ENCODE measurements at regions not wholly inside any gene's neighbourhood (a gene's known extent, or its start where the extent isn't known, plus 50 kb on each side); places are given as distances from the start of the nearest gene placed in this dataset.

GRCh38 chr5:167413506-167413905 is 877.9 kb upstream of the WWC1 start:
- H2BK12ac ChIP-seq (ENCODE audit: low read length): no peak overlapping the region
- no peak overlapping the region for H4K8ac ChIP-seq (ENCODE audit: low read depth, low read length)
- H3K79me2 ChIP-seq (ENCODE audit: control insufficient read depth, insufficient read depth, low read length, poor library complexity): no peaks in the 10 kb centered on the region
- no peak overlapping the region for H2AK5ac ChIP-seq (ENCODE audit: low read length)
- no peak overlapping the region for H3K14ac ChIP-seq (ENCODE audit: low read length)
- no peak overlapping the region for H3K27ac ChIP-seq (ENCODE audit: low read depth, low read length)
- WGBS (ENCODE audit: extremely low coverage, insufficient coverage, insufficient read length): no CpG with 5 or more reads among the region's 5 CpGs
- no peak overlapping the region for H3K18ac ChIP-seq (ENCODE audit: low read length)
- no peak overlapping the region for H3K4me3 ChIP-seq (ENCODE audit: low read depth, low read length)
- no peak overlapping the region for H3K23ac ChIP-seq (ENCODE audit: low read length)
- no peak overlapping the region for H3K4ac ChIP-seq (ENCODE audit: low read depth, low read length)
- H3K4me2 ChIP-seq (ENCODE audit: low read length): no peak overlapping the region
- H3K36me3 ChIP-seq (ENCODE audit: control insufficient read depth in 1 of 2, insufficient read depth in 2 of 2, low read length in 2 of 2): no peaks in the 10 kb centered on the region
- H2BK5ac ChIP-seq (ENCODE audit: low read depth, low read length, poor library complexity): no peak overlapping the region
- H4K91ac ChIP-seq (ENCODE audit: low read depth, low read length): no peak overlapping the region
- H2BK120ac ChIP-seq (ENCODE audit: insufficient read depth, low read length, poor library complexity): no peak overlapping the region
- no peak for DNase-seq
- no peaks in the 10 kb centered on the region for H3K9me3 ChIP-seq (ENCODE audit: insufficient read depth, low read depth, low read length)
- H2AFZ ChIP-seq (ENCODE audit: insufficient read depth, low read length, poor library complexity): no peak overlapping the region
- no peaks in the 10 kb centered on the region for H3K79me1 ChIP-seq (ENCODE audit: low read length)
- no peaks in the 10 kb centered on the region for H3K27me3 ChIP-seq (ENCODE audit: insufficient read depth, low read length)
- no peak overlapping the region for H4K12ac ChIP-seq (ENCODE audit: low read depth, low read length)
- H3K4me1 ChIP-seq (ENCODE audit: control insufficient read depth in 1 of 2, insufficient read depth in 2 of 2, low read length in 2 of 2): no peaks in the 10 kb centered on the region
- no peak overlapping the region for H3K9ac ChIP-seq (ENCODE audit: low read length)

GRCh38 chr5:167414611-167415010 is 876.8 kb upstream of the WWC1 start:
- Histone ChIP-seq H3K27me3 (ENCODE audit: insufficient read depth, low read length) (no peaks in the 10 kb centered on the region), H3K9me3 (ENCODE audit: insufficient read depth, low read depth, low read length) (no peaks in the 10 kb centered on the region), H3K4me3 (ENCODE audit: low read depth, low read length) (no peak overlapping the region)

GRCh38 chr5:167415779-167416746 is 875.4 kb upstream of the WWC1 start:
- no peak overlapping the region for H3K4me2 ChIP-seq (ENCODE audit: low read length)
- H2BK12ac ChIP-seq (ENCODE audit: low read length): no peak overlapping the region
- no CpG with 5 or more reads among the region's 10 CpGs for WGBS (ENCODE audit: extremely low coverage, insufficient coverage, insufficient read length)
- H2AK5ac ChIP-seq (ENCODE audit: low read length): no peak overlapping the region
- no peak overlapping the region for H2AFZ ChIP-seq (ENCODE audit: insufficient read depth, low read length, poor library complexity)
- H3K23ac ChIP-seq (ENCODE audit: low read length): no peak overlapping the region
- no peaks in the 10 kb centered on the region for H3K4me1 ChIP-seq (ENCODE audit: control insufficient read depth in 1 of 2, insufficient read depth in 2 of 2, low read length in 2 of 2)
- H2BK120ac ChIP-seq (ENCODE audit: insufficient read depth, low read length, poor library complexity): no peak overlapping the region
- H3K4me3 ChIP-seq (ENCODE audit: low read depth, low read length): no peak overlapping the region
- H3K9me3 ChIP-seq (ENCODE audit: insufficient read depth, low read depth, low read length): no peaks in the 10 kb centered on the region
- no peaks in the 10 kb centered on the region for H3K79me1 ChIP-seq (ENCODE audit: low read length)
- no peak overlapping the region for H3K14ac ChIP-seq (ENCODE audit: low read length)
- no peak overlapping the region for H4K8ac ChIP-seq (ENCODE audit: low read depth, low read length)
- no peaks in the 10 kb centered on the region for H3K79me2 ChIP-seq (ENCODE audit: control insufficient read depth, insufficient read depth, low read length, poor library complexity)
- H3K4ac ChIP-seq (ENCODE audit: low read depth, low read length): no peak overlapping the region
- H3K36me3 ChIP-seq (ENCODE audit: control insufficient read depth in 1 of 2, insufficient read depth in 2 of 2, low read length in 2 of 2): no peaks in the 10 kb centered on the region
- no peaks in the 10 kb centered on the region for H3K27me3 ChIP-seq (ENCODE audit: insufficient read depth, low read length)
- H2BK5ac ChIP-seq (ENCODE audit: low read depth, low read length, poor library complexity): no peak overlapping the region
- H3K18ac ChIP-seq (ENCODE audit: low read length): no peak overlapping the region
- H4K12ac ChIP-seq (ENCODE audit: low read depth, low read length): no peak overlapping the region
- H4K91ac ChIP-seq (ENCODE audit: low read depth, low read length): no peak overlapping the region
- H3K9ac ChIP-seq (ENCODE audit: low read length): no peak overlapping the region
- DNase-seq: no peak
- H3K27ac ChIP-seq (ENCODE audit: low read depth, low read length): no peak overlapping the region

More at GRCh38 chr5:167414611-167415010, 876.8 kb upstream of the WWC1 start:
- no peak overlapping the region for H2AFZ ChIP-seq (ENCODE audit: insufficient read depth, low read length, poor library complexity)
- no peak for DNase-seq
- no peak overlapping the region for H3K27ac ChIP-seq (ENCODE audit: low read depth, low read length)
- H3K18ac ChIP-seq (ENCODE audit: low read length): no peak overlapping the region
- H3K79me1 ChIP-seq (ENCODE audit: low read length): no peaks in the 10 kb centered on the region
- H3K4me2 ChIP-seq (ENCODE audit: low read length): no peak overlapping the region
- no peak overlapping the region for H4K91ac ChIP-seq (ENCODE audit: low read depth, low read length)
- H3K4me1 ChIP-seq (ENCODE audit: control insufficient read depth in 1 of 2, insufficient read depth in 2 of 2, low read length in 2 of 2): no peaks in the 10 kb centered on the region
- no peak overlapping the region for H2BK12ac ChIP-seq (ENCODE audit: low read length)
- H3K4ac ChIP-seq (ENCODE audit: low read depth, low read length): no peak overlapping the region
- no peaks in the 10 kb centered on the region for H3K36me3 ChIP-seq (ENCODE audit: control insufficient read depth in 1 of 2, insufficient read depth in 2 of 2, low read length in 2 of 2)
- H2AK5ac ChIP-seq (ENCODE audit: low read length): no peak overlapping the region
- H4K8ac ChIP-seq (ENCODE audit: low read depth, low read length): no peak overlapping the region
- H3K9ac ChIP-seq (ENCODE audit: low read length): no peak overlapping the region
- no CpG with 5 or more reads among the region's 4 CpGs for WGBS (ENCODE audit: extremely low coverage, insufficient coverage, insufficient read length)
- H3K79me2 ChIP-seq (ENCODE audit: control insufficient read depth, insufficient read depth, low read length, poor library complexity): no peaks in the 10 kb centered on the region
- H3K23ac ChIP-seq (ENCODE audit: low read length): no peak overlapping the region
- H4K12ac ChIP-seq (ENCODE audit: low read depth, low read length): no peak overlapping the region
- H2BK120ac ChIP-seq (ENCODE audit: insufficient read depth, low read length, poor library complexity): no peak overlapping the region
- H2BK5ac ChIP-seq (ENCODE audit: low read depth, low read length, poor library complexity): no peak overlapping the region
- H3K14ac ChIP-seq (ENCODE audit: low read length): no peak overlapping the region

- H3K4me2 ChIP-seq (ENCODE audit: low read length): no peak overlapping the region
Observed at GRCh38 chr5:167417662-167418061, 873.8 kb upstream of the WWC1 start.

More at GRCh38 chr5:167417662-167418061, 873.8 kb upstream of the WWC1 start:
- Histone ChIP-seq H3K9ac (ENCODE audit: low read length) (no peak overlapping the region), H3K23ac (ENCODE audit: low read length) (no peak overlapping the region), H3K27ac (ENCODE audit: low read depth, low read length) (no peak overlapping the region), H3K14ac (ENCODE audit: low read length) (no peak overlapping the region), H2BK12ac (ENCODE audit: low read length) (no peak overlapping the region), H3K9me3 (ENCODE audit: insufficient read depth, low read depth, low read length) (no peaks in the 10 kb centered on the region), H2BK120ac (ENCODE audit: insufficient read depth, low read length, poor library complexity) (no peak overlapping the region), H3K4me3 (ENCODE audit: low read depth, low read length) (no peak overlapping the region), H3K18ac (ENCODE audit: low read length) (no peak overlapping the region), H3K79me2 (ENCODE audit: control insufficient read depth, insufficient read depth, low read length, poor library complexity) (no peaks in the 10 kb centered on the region), H3K4ac (ENCODE audit: low read depth, low read length) (no peak overlapping the region), H4K91ac (ENCODE audit: low read depth, low read length) (no peak overlapping the region), H3K27me3 (ENCODE audit: insufficient read depth, low read length) (no peaks in the 10 kb centered on the region), H2AK5ac (ENCODE audit: low read length) (no peak overlapping the region), H3K79me1 (ENCODE audit: low read length) (no peaks in the 10 kb centered on the region), H4K8ac (ENCODE audit: low read depth, low read length) (no peak overlapping the region), H3K4me1 (ENCODE audit: control insufficient read depth in 1 of 2, insufficient read depth in 2 of 2, low read length in 2 of 2) (no peaks in the 10 kb centered on the region), H2AFZ (ENCODE audit: insufficient read depth, low read length, poor library complexity) (no peak overlapping the region), H2BK5ac (ENCODE audit: low read depth, low read length, poor library complexity) (no peak overlapping the region), H4K12ac (ENCODE audit: low read depth, low read length) (no peak overlapping the region), H3K36me3 (ENCODE audit: control insufficient read depth in 1 of 2, insufficient read depth in 2 of 2, low read length in 2 of 2) (no peaks in the 10 kb centered on the region)
- no CpG with 5 or more reads among the region's 4 CpGs for WGBS (ENCODE audit: extremely low coverage, insufficient coverage, insufficient read length)
- DNase-seq: no peak

Data from trophoblast cell (in vitro differentiated cells and primary cell).